ENCODE measurements at regions not wholly inside any gene's neighbourhood (a gene's known extent, or its start where the extent isn't known, plus 50 kb on each side); places are given as distances from the start of the nearest gene placed in this dataset.

DNA sequence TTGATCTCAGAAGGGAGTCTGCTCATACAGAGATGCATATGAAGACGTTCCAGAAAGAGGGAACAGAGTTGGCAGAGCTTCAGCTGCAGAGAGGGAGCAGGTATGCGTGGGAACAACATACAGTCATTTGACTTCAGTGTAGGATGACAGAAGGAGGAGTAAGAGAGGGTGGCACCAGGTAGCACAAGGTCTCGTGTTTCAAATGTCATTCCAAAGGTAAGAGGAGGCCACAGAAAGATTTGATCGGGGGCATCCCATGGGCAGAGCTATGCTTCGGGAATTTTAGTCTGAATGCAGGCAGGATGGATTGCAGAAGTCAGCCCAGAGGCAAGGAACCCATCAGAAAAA lies 367.1 kb downstream of the CDK5RAP2 start:
- TF ChIP-seq EZH2 (IDR thresholded peaks at IDR 0.05; ENCODE audit: borderline replicate concordance, low read depth, low read length, poor library complexity, severe bottlenecking), result no peak
- TF ChIP-seq, protein P1, sequence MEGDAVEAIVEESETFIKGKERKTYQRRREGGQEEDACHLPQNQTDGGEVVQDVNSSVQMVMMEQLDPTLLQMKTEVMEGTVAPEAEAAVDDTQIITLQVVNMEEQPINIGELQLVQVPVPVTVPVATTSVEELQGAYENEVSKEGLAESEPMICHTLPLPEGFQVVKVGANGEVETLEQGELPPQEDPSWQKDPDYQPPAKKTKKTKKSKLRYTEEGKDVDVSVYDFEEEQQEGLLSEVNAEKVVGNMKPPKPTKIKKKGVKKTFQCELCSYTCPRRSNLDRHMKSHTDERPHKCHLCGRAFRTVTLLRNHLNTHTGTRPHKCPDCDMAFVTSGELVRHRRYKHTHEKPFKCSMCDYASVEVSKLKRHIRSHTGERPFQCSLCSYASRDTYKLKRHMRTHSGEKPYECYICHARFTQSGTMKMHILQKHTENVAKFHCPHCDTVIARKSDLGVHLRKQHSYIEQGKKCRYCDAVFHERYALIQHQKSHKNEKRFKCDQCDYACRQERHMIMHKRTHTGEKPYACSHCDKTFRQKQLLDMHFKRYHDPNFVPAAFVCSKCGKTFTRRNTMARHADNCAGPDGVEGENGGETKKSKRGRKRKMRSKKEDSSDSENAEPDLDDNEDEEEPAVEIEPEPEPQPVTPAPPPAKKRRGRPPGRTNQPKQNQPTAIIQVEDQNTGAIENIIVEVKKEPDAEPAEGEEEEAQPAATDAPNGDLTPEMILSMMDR (conservative IDR thresholded peaks at IDR 0.05; ENCODE audit: low read depth, low read length), result no peak
